AG10803 (cell line): ENCODE measurements at regions not wholly inside any gene's neighbourhood (a gene's known extent, or its start where the extent isn't known, plus 50 kb on each side); places are given as distances from the start of the nearest gene placed in this dataset.

Source experiments
- DNase-seq: peaks from one replicate; pipeline ENCODE4 v3.0.0; 2010; ENCODE audit warnings: low read depth
- H3K4me3 ChIP-seq: 2 replicates; pipeline ENCODE4 v1.5.1; 2011; ENCODE audit warnings: mild to moderate bottlenecking, low read length, control low read depth
- TF ChIP-seq, protein P1 (sequence below): conservative IDR thresholded peaks from 2 replicates; pipeline ENCODE4 v1.5.1; 2011; ENCODE audit warnings: mild to moderate bottlenecking, low read length, control low read depth, inconsistent platforms

DNA sequence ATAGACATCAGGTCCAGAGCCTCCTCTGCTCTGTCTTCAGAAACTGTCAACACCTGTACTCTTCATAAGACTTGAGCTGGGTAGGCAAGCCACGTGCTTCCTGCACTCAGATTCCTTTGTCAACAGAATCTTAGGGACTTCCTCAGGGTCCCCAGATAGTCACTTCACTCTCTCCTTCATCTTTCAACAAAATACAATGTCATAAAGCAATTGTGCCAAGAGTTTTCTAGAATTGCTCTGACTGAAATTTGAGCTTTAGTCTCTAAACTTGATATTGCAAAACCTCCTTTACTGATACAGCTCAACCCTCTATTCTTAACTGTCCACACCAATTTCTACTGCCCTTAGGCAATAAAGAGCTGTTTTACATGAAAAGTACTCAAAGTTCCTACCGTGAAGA lies 179.9 kb downstream of the IRS2 start:
- TF ChIP-seq, protein P1, sequence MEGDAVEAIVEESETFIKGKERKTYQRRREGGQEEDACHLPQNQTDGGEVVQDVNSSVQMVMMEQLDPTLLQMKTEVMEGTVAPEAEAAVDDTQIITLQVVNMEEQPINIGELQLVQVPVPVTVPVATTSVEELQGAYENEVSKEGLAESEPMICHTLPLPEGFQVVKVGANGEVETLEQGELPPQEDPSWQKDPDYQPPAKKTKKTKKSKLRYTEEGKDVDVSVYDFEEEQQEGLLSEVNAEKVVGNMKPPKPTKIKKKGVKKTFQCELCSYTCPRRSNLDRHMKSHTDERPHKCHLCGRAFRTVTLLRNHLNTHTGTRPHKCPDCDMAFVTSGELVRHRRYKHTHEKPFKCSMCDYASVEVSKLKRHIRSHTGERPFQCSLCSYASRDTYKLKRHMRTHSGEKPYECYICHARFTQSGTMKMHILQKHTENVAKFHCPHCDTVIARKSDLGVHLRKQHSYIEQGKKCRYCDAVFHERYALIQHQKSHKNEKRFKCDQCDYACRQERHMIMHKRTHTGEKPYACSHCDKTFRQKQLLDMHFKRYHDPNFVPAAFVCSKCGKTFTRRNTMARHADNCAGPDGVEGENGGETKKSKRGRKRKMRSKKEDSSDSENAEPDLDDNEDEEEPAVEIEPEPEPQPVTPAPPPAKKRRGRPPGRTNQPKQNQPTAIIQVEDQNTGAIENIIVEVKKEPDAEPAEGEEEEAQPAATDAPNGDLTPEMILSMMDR: no peak
- no peak for DNase-seq

DNA sequence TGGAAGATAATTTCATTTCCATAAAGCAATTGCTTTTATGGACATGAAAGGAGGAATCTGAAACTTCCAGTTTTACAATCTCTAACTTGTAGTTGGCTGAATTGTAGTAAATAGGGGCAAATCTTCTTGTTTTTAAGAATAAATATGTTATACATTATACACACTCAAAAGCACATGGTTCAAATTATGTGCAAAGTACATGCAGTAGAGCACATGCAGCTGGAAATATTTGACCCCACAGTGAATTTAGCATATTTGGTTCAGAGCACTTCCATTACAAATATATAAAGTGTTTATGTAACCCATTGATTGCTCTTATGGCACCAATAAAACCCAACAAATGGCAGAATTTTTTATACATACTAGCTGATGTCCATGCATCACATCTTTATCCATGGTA lies 180.5 kb downstream of the IRS2 start:
- no peak overlapping the region for H3K4me3 ChIP-seq
- no peak for DNase-seq
- TF ChIP-seq, protein P1: no peak

More for the DNA sequence above, 179.9 kb downstream of the IRS2 start:
- H3K4me3 ChIP-seq: no peak overlapping the region

DNA sequence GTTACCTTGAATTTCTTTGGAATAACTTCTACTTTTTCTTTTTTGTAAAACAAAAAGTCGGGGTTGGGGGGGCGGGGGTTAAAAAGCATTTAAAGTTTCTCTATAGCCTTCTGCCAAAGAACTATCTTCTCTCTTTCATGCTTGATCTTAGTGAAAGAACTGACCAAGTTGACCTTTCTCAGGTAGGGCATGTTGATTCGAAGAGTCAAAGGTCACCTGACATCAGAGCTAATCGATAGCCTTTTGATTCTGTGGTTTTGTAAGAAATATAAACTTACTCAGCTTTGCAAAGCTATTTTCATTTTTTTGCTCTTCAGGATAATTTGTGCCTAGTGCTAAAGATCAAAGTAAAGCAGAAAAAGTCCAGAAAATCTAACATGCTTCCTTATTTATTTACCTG lies 181.5 kb downstream of the IRS2 start:
- DNase-seq: no peak
- H3K4me3 ChIP-seq: no peak overlapping the region
- TF ChIP-seq, protein P1: no peak

DNA sequence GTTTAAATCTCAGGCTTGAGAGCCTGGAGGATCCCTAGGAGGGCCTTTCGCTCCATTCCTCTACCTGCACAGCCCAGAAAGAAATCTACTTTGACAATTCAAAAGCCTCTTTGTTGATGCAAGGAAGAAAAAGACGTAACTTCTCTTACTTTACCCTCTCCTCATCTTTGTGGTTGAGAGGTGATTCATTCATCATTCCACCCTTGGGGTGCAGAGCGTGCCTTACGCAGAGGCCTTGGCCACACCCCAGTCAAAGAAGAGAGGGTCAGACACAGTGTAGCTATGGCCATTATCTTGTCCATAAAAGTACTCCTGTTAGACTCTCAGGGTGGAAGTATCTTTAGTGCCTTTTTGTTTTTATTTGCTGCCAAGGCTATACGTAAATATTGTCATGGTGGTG lies 184.0 kb downstream of the IRS2 start:
- no peak for DNase-seq
- TF ChIP-seq, protein P1: no peak
- H3K4me3 ChIP-seq: no peak overlapping the region

DNA sequence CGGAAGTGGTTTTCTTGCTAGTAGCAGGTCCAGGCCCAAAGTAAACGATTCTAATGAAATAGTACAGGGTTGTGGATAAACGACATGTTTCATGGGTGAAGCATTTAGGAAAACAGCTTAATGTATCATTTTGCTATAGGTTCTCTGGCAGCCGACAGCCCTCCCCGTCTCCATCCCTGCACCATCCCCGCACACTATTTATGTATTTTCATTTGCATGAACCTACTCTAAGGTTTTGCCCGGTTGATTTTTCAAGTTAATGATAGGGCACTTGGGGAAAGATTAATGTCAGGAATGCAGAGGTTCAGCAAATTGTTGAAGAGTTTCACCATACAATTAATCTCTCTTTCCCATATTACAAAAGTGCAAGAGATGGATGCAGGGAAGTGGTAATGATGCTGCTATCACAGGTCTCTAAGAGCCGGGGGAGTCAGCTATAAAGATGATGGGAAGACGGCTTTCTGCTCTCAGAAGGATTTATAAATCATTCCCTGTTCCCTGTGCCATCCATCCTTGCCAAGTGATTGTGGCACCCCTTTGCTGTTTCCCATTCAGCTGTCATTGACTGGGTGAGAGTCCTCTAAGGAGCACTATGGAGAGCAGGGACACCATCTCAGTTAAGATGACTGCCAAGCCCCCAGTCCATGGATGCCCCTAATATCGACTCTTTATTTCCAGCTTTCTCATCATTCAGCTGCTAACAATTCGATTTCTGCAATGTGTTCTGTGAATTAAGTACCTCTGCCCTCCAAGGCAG lies 186.3 kb downstream of the IRS2 start:
- TF ChIP-seq, protein P1: no peak

DNA sequence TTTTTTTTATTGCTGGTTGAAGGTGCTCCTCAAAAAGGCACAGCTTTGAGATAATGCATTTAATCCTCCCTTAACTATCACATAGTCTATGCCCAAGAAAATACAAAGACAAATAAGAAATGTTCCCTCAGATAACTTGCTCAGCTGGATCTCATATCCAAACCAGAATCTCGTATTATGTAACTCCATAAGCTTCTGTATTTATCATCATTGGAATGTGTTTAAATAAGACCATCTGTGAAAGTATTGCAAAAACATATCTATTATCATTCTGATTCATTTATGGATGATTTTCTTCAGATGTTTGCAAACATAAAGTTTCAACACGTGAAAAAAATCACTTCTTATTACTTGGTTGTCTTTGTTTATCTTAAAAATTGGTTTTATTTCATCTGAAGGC lies 190.9 kb downstream of the IRS2 start:
- no peak overlapping the region for H3K4me3 ChIP-seq
- DNase-seq: peak; percentile 82
- TF ChIP-seq, protein P1: no peak

More for the DNA sequence above, 186.3 kb downstream of the IRS2 start:
- DNase-seq: no peak
- H3K4me3 ChIP-seq: no peak overlapping the region

DNA sequence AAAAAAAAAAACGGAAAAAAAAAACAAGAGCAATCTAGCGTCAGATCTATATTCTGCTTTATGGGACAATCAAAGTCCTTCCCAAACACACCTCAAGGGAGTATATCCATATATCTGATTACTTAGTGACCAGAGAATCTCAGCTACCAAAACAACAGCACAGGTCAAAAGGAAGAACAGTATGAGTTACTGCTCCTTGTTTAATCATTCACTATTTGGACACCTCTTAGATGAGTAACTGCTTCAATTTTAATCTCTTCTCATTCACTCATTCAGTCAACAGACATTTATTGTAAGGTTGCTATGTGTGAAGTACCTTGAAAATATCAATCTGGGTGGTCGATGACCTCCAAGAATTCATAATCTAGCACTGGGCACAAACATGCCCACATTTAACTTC lies 193.2 kb downstream of the IRS2 start:
- TF ChIP-seq, protein P1: no peak
- no peak for DNase-seq
- no peak overlapping the region for H3K4me3 ChIP-seq
